ENCODE measurements at regions not wholly inside any gene's neighbourhood (a gene's known extent, or its start where the extent isn't known, plus 50 kb on each side); places are given as distances from the start of the nearest gene placed in this dataset.
"Not testable (repeated sequence)": the region's sequence is repeated elsewhere in the genome, so short reads cannot be mapped to it uniquely, and the experiment has no call there.

DNA sequence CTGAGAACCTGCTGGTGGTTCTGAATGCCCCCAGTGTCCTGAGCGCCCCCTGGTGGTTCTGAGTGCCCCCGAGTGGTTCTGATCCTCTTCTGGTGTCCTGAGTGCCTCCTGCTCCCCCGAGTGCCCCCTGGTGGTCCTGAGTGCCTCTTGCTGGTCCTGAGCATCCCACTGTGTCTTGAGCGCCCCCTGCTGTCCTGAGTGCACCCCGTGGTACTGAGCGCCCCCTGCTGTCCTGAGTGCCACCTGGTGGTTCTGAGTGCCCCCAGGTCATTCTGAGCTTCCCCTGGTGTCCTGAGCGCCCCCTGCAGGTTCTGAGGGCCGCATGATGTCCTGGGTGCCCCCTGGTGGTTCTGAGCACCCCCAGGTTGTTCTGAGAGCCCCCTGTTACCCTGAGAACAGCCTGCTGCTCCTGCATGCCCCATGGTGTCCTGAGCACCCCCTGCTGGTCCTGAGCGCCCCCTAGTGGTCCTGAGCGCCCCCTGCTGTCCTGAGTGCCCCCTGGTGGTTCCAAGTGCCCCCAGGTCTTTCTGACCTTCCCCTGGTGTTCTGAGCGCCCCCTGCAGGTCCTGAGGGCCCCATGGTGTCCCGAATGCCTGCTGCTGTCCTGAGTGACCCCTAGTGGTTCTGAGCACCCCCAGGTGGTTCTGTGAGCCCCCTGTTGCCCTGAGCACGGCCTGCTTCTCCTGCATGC is 1165.4 kb downstream of the TMEM121 start:
- in situ Hi-C loops (cut with MboI; ENCODE audit: low sequenced_read_pairs) = no loop called here

DNA sequence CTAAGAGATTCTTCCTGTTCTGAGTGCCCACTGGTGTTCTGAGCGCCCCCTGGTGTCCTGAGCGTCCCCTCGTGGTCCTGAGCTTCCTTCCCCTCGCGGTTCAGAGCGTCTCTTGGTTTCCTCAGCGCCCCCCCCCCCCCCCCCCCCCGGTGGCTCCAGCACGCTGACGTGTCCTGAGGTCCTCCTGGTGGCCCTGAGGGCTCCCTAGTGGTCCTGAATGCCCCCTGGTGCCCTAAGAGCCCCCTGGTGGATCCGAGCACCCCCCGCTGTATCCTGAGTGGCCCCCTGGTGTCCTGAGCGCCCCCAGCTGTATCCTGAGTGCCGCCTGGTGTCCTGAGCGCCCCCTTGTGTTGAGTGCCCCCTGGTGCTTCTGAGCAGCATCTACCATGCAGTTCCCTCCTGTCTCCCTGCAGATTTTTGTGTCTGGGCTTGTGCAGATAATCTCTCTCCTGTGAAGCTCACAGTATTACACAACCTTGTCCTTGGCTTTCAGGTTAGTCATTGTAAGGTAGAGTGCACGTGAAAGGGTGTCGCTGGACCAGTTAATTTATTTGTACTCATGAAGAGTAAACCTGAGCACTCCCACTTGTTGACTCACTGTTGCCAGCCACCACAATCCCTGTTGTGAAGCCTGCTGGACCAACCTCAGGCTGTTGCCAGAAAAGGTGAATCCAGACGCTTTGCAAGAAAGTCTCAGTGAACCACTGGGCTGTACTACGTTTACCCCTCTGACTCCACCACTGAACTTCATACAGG is 1168.4 kb downstream of the TMEM121 start:
- in situ Hi-C loops (cut with MboI; ENCODE audit: low sequenced_read_pairs) = no loop called here

DNA sequence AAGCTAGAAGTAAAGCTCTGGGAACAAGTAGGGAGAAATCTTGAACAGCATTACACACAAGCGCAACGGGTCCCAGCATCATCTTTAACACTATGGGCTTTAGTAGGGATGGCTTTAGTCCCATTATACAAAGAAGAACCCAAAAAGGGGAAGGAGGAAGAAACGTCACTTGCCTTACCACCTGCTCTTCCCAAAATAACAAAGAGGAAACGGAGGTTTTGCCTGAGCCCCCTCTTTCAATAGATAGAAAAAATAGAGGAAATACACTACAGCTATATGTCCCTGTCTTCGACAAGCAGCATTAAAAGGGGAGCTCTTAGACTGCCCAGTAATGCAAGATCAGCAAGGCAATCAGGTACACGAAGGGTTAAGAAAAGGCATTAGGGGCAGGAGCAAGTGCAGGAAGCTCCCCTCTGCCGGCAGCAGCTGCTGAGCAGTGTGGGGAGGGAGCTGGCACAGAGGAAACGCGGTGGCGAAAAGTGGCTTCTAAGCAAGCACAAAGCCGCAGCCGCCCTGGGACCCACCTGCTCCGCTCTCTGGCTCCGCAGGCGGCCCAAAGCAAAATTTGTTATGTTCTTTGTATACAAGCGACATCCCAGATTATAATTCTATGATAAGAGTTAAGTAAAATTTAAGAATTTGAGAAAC is 1172.4 kb downstream of the TMEM121 start:
- in situ Hi-C loops (cut with MboI; ENCODE audit: low sequenced_read_pairs) = not testable (repeated sequence)

DNA sequence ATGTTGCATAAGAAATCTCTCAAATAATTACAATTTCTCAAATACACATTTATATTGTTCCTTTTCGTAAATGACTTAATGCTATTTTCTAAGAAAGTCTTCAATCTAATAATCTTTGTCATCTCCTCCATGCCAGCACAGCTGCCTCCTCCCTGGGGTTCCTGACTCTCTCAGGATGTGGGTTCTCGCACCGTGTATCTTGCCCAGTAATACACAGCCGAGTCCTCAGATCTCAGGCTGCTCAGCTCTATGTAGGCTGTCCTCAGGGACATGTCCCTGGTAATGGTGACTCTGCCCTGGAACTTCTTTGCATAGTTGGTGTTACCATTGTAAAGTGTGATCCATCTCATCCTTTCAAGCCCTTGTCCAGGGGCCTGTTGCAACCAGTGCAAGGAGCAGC is 1177.3 kb downstream of the TMEM121 start:
- in situ Hi-C loops (cut with MboI; ENCODE audit: low sequenced_read_pairs) = not testable (repeated sequence)

DNA sequence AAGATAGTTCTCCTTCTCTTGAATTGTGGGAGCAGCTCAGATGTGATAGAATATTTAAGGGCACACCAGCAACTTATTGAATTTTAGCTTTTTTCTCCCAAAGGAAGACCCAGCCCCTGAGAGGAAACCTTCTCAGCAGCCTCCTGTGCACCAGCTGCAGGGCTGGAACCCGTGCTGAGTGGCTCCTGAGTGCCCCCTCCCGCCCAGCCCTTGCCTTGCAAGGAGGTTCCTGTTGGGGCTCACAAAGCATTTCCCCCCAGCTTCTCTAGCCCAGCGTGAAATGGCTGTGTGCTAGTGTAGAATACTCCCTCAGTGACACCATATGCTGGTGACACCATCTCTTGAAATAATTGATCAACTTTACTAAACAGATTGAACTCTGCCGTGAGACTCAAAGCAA is 1180.1 kb downstream of the TMEM121 start:
- in situ Hi-C loops (cut with MboI; ENCODE audit: low sequenced_read_pairs) = not testable (repeated sequence)

DNA sequence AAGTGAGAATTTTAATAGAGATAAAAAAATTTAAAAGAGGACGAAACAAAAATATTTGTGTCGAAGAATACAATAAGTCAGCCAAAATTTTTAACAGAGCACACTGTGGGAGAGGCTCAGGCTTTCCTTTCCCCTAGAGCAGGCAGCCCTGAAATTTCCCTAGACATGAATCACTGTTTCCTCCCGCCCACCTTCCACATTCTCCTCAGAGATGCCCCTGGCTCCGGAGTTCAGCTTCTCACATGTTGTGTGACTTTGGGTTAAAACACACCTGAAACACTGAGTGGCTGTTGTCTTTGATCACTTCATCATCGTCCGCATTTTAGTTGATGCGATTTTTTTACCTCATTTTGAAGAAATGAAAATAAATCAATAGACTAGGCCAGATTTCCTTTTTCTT is 1183.8 kb downstream of the TMEM121 start:
- in situ Hi-C loops (cut with MboI; ENCODE audit: low sequenced_read_pairs) = not testable (repeated sequence)

DNA sequence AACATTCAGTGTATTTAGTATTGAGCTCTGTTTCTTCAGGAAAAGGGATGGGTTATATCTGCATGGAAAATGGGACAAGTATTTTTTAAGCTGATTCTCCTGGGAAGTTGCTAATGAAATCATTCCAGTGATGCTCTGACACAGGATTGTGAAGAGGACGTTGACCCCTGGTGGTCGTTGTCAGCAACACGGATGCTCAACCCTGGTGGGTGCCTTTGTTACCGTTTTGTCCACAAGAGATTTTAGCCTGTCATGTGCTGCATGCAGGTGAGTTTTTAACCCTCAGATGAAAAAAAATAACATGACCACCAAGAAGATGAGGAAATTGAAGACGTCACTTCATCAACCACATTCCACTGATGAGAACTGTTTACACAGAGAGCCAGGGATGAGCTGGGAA is 1186.1 kb downstream of the TMEM121 start:
- in situ Hi-C loops (cut with MboI; ENCODE audit: low sequenced_read_pairs) = not testable (repeated sequence)

DNA sequence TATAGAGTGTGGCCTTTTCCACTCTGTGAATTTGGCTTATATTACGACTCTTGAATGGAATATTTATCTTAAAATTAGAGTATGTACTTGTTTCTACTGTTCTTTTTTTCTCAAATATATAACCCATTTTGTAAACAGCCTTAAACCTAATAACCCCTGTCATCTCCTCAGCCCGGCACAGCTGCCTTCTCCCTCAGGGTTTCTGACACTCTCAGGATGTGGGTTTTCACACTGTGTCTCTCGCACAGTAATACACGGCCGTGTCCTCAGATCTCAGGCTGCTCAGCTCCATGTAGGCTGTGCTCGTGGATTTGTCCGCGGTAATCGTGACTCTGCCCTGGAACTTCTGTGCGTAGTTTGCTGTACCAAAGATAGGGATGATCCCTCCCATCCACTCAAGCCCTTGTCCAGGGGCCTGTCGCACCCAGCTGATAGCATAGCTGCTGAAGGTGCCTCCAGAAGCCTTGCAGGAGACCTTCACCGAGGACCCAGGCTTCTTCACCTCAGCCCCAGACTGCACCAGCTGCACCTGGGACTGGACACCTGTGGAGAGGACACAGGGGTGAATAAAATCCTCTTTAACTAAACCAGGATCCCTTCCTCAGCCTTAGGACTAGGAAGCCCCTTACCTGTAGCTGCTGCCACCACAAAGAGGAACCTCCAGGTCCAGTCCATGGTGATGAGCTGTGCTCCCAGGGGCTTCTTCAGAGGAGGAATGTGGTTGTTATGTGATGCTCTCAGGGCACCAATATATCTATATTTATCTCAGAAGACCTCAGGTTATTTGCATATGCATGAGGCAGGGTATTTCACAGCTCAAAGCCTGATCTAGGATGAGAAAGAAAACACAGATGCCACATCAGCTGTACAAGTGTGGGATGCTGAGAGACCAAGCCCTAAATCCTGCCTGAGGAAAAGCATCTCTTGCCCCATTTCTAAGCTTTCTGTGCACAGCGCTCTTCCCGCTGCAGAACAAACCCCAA is 1188.4 kb downstream of the TMEM121 start:
- in situ Hi-C loops (cut with MboI; ENCODE audit: low sequenced_read_pairs) = not testable (repeated sequence)

DNA sequence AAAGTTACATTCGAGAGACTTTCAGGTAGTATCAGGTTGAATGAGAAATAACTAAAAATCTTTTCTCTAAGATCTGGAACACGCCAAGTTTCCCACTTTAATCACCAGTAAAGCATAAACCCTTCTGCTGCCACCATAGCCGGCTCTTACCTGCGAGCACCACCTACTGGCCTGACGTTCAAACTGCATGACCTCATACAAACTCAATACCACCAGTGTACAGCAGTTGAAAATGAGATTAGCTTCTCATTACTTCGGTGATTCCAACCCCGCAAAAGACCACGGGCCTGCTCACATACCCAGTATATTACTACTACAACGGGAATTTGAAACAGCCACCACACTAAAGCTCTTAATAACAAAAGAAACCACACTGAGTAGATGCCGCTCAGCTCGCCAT is 1191.2 kb downstream of the TMEM121 start:
- in situ Hi-C loops (cut with MboI; ENCODE audit: low sequenced_read_pairs) = not testable (repeated sequence)

DNA sequence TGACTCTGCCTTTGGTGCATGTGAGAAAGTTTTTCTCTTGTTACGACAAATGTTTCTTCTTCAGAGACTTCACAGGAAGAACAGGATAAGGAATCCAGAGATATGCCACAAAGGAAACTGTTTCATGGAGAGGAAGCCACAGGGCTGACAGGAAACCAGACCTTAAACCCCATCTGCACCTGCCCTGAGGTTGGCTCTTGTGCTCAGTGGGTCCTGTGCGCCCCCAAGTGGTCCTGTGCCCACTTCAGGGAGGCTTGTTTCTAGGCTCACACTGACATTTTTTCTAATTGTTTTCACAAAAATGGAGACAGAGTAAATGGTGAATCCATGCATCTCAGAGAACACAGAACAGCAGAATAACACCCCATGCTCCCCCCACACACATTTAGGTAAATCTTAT is 1193.5 kb downstream of the TMEM121 start:
- in situ Hi-C loops (cut with MboI; ENCODE audit: low sequenced_read_pairs) = not testable (repeated sequence)

DNA sequence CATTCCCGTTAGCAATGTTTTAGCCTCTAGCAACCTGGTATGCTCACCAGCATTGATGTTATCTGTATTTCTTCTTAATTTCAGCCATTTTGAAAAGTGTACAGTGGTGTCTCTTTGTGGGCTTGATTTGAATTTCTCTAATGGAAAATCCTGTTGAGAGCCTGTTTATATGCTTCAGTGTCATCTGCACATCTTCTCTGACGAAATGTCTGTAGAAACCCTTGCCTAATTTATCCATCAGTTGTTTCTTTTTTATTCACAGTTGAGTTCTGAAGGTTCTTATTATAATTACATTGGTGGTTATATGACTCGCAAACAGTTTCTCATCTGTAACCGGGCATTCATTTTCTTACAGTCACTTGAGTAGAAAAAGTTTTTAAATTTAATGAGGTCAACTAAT is 1195.5 kb downstream of the TMEM121 start:
- in situ Hi-C loops (cut with MboI; ENCODE audit: low sequenced_read_pairs) = not testable (repeated sequence)

DNA sequence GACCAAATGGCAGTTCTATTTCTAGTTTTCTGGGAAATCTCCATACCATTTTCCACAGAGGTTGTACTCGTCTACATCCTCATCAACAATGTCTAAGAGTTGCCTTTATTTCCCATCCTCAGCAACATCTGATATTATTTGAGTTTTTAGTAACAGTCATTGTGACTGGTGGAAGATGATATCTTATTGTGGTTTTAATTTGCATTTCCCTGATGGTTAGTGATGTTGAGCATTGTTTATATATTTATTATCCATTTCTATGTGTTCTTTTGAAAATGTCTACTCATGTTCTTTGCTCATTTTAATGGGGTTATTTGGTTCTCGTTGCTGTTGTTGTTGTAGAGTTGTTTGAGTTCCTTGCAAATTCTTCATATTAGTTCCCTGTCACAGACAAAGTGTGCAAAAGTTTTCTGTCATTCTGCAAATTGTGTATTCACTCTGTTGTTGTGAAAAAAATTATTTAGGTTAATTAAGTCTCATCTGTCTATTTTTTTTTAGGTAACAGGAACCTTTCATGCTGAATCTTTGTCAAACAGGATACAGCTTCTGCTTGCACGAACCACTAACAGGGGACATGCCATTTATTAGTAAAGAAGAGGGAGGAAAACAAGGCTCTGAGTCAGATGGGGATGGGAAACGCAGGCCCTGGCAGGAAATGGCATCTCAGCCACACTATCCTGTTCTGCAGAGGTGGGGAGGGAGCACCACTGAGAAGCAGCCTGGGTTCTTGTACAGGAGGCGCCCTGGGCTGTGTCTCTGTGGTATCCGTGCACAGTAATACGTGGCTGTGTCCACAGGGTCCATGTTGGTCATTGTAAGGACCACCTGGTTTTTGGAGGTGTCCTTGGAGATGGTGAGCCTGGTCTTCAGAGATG is 1196.7 kb downstream of the TMEM121 start:
- in situ Hi-C loops (cut with MboI; ENCODE audit: low sequenced_read_pairs) = not testable (repeated sequence)

DNA sequence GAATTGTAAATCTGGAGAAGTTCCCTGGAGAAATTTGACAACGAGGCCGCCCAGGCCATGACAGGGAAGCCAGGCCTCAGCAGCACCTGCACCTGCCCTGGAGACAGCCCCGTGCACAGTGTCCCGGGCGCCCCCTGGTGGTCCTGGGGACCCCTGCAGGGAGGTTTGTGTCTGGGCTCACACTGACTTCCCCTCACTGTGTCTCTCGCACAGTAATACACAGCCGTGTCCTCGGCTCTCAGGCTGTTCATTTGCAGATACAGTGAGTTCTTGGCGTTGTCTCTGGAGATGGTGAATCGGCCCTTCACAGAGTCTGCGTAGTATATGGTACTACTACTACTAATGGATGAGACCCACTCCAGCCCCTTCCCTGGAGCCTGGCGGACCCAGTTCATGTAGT is 1201.6 kb downstream of the TMEM121 start:
- in situ Hi-C loops (cut with MboI; ENCODE audit: low sequenced_read_pairs) = not testable (repeated sequence)

DNA sequence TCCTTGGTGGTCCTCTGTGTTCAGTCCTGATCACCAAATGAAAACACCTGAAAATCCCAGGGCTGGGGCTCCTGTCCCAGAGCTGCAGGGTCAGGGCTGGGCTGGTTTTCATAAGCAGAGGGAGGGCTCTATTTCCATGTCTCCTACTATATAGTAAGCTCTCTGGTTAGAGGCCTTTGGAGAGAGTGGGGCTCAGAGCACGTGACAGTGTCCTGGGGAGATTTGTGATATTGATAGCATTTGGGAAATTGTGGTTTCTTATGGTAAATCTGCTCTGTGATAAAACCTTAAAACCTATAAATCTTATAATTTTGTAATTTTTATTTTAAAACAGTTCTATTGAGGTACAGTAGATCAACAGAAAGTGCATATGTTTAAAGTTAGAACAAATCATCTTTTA is 1202.2 kb downstream of the TMEM121 start:
- in situ Hi-C loops (cut with MboI; ENCODE audit: low sequenced_read_pairs) = no loop called here

DNA sequence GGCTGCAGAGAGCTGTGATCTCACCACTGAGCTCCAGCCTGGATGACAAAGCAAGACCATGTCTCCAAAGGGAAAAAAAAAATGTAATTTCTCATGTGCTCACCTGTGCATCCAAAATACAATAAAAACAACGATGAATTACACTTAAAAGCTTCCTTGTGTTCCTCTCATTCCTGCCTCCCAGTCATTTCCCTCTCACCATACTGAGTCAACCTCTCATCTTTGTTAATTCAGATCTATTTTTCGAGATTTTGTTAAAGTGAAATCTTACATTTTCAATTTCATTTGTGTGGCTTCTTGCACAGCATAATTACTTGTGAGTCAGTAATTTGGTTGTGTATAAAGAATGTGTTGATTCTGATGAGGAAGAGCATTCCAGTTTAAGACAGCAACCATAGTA is 1203.2 kb downstream of the TMEM121 start:
- in situ Hi-C loops (cut with MboI; ENCODE audit: low sequenced_read_pairs) = no loop called here

DNA sequence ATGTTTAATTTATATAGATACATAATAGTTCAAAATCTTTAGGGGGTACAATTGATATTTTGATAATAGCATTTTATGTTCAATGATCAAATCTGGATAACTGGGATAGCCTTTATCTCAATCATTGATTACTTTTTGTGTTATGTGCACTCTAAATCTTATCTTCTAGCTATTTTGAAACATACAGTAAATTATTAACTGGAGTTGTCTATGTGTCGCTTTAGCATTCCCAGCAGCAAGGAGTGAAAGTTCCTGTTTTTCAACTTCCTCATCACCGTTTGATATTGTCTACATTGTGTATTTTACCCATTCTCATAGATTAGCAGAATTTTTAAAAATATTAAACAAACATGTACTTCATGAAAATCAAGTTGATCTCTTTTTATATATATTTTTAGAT is 1207.4 kb downstream of the TMEM121 start:
- in situ Hi-C loops (cut with MboI; ENCODE audit: low sequenced_read_pairs) = no loop called here

DNA sequence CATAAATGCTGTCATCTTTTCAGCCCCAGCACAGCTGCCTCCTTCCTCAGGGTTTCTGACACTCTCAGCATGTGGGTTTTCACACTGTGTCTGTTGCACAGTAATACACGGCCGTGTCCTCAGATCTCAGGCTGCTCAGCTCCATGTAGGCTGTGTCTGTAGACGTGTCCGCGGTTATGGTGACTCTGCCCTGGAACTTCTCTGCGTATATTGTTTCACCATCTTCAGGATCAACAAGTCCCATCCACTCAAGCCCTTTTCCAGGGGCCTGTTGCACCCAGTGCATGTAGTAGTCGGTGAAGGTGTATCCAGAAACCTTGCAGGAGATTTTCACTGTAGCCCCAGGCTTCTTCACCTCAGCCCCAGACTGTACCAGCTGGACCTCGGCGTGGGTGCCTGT is 1210.6 kb downstream of the TMEM121 start:
- in situ Hi-C loops (cut with MboI; ENCODE audit: low sequenced_read_pairs) = no loop called here

DNA sequence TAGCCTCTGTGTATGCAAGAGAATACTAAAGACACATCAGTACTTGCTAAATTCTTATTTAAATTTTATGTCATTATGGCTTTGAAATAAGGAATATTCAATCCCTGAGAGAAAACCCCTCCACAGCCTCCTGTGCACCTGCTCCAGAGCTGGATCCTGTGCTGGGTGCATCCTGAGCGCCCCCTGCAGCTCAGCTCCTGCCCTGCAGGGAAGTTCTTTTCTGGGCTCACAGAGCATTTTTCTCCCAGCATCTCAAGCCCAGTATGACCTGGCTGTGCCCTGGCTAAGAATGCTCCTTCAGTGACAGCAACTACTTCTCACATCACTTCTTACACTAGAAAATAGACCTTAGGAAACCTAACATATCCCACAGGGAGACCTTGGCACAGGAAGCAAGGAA is 1211.7 kb downstream of the TMEM121 start:
- in situ Hi-C loops (cut with MboI; ENCODE audit: low sequenced_read_pairs) = no loop called here

DNA sequence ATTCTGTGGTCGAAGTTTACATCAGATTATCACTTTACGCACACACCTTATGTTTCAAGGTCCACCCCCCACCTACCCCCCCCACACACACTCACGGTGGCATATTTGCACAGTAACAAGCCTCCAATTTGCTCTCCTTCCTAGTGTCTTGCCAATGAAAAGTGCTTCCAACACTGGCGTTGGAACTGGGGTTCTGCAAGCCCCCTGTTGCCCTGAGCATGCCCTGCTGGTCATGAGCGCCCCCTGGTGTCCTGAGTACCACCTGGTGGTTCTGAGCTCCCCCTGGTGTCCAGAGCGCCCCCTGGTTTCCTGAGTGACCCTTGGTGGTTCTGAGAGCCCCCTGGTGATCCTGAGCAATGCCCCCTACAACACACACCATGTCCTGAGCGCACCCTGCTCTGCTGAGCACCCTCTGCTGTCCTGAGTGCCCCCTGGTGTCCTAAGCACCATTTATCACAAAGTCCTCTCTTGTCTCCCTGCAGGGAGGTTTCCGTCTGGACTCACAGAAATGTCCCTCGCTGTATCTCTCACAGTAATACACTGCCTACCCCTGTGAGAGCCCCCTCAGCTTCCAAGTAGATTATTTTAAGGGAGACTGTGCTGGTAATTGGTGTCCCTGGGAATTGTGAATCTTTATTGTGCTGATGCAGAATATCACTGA is 1212.3 kb downstream of the TMEM121 start:
- in situ Hi-C loops (cut with MboI; ENCODE audit: low sequenced_read_pairs) = not testable (repeated sequence)

Measured in HL-60/S4 (cell line).